GM12874 (cell line): ENCODE measurements at regions not wholly inside any gene's neighbourhood (a gene's known extent, or its start where the extent isn't known, plus 50 kb on each side); places are given as distances from the start of the nearest gene placed in this dataset.

Experiments used
- CTCF ChIP-seq: IDR thresholded peaks from 2 replicates; pipeline ENCODE4 v1.5.1; 2011; ENCODE audit warnings: low read depth, mild to moderate bottlenecking, control low read depth, low read length, moderate library complexity; ENCODE audit not compliant: insufficient read depth

- no peak for TF ChIP-seq CTCF
Observed at GRCh38 chr3:146701246-146701645, 96.1 kb upstream of the PLSCR5 start.

GRCh38 chr3:146692254-146692653 is 87.1 kb upstream of the PLSCR5 start:
- no peak for TF ChIP-seq CTCF

GRCh38 chr3:146685050-146685814 is 80.1 kb upstream of the PLSCR5 start:
- no peak for TF ChIP-seq CTCF

GRCh38 chr3:146682171-146682570 is 77.0 kb upstream of the PLSCR5 start:
- TF ChIP-seq CTCF, result no peak

- no peak for TF ChIP-seq CTCF
Observed at GRCh38 chr3:146680617-146681016, 75.5 kb upstream of the PLSCR5 start.

GRCh38 chr3:146679995-146680394 is 74.8 kb upstream of the PLSCR5 start:
- no peak for TF ChIP-seq CTCF

GRCh38 chr3:146679191-146679590 is 74.0 kb upstream of the PLSCR5 start:
- no peak for TF ChIP-seq CTCF
